Kidney (tissue), 13 donors: ENCODE measurements at regions not wholly inside any gene's neighbourhood (a gene's known extent, or its start where the extent isn't known, plus 50 kb on each side); places are given as distances from the start of the nearest gene placed in this dataset.

Experiments
- DNase-seq, 5 donors: peaks; one replicate each; pipeline ENCODE4 v3.0.0-alpha.2; 2013 to 2020
- FAIRE-seq: peaks from 2 replicates; lab custom pipeline; 2012; peaks lifted over from hg19 to GRCh38; lab: Jason Lieb, UNC
- H3K27ac ChIP-seq, 2 donors: one replicate each; pipeline ENCODE4 v1.7.0; 2013; ENCODE audit warnings: low read depth in 2 of 2, low read length in 2 of 2, inconsistent platforms in 1 of 2
- H3K27me3 ChIP-seq: one replicate; pipeline ENCODE4 v1.7.1; 2013; ENCODE audit warnings: low read length, inconsistent platforms; ENCODE audit not compliant: control insufficient read depth, insufficient read depth
- H3K36me3 ChIP-seq, 3 donors: one replicate each; pipeline versions ENCODE4 v1.7.0 to v1.7.1; 2013; ENCODE audit warnings: low read length in 3 of 3, control low read depth in 1 of 3, inconsistent platforms in 1 of 3; ENCODE audit not compliant: insufficient read depth in 3 of 3, control insufficient read depth in 2 of 3
- H3K4me1 ChIP-seq, 3 donors: one replicate each; pipeline versions ENCODE4 v1.7.0 to v1.7.1; 2013; ENCODE audit warnings: low read length in 3 of 3, inconsistent platforms in 1 of 3, low read depth in 1 of 3; ENCODE audit not compliant: control insufficient read depth in 2 of 3, insufficient read depth in 2 of 3
- H3K4me3 ChIP-seq, 3 donors: one replicate each; pipeline versions ENCODE4 v1.7.0 to v1.8.1; 2013; ENCODE audit warnings: low read length in 3 of 3, control low read depth in 1 of 3, inconsistent platforms in 1 of 3
- H3K9ac ChIP-seq, 3 donors: one replicate each; pipeline versions ENCODE4 v1.7.0 to v1.7.1; 2013; ENCODE audit warnings: low read length in 3 of 3, control low read depth in 1 of 3, inconsistent platforms in 1 of 3
- H3K9me3 ChIP-seq, 3 donors: one replicate each; pipeline versions ENCODE4 v1.7.0 to v1.7.1; 2013; ENCODE audit warnings: low read length in 3 of 3, control low read depth in 1 of 3, inconsistent platforms in 1 of 3; ENCODE audit not compliant: control insufficient read depth in 2 of 3, insufficient read depth in 1 of 3
- CTCF ChIP-seq: IDR thresholded peaks from 3 replicates; pipeline ENCODE4 v1.5.1; 2012; ENCODE audit warnings: mild to moderate bottlenecking, moderate library complexity, borderline replicate concordance; ENCODE audit not compliant: insufficient read depth; ENCODE audit errors: extremely low read depth
- intact Hi-C: fragments of 100-400 bp; cut with DNase I; formaldehyde crosslinking; loops from one replicate; pipeline ENCODE4 v1.11.1; 2022
- donor health status: control.
- donor health status: control.
- donor health status: control.
- donor health status: control.
- donor health status: control.
- donor health status: DM: yes; HTN: yes; CAD: no.
- donor health status: Normal renal cell carcinoma (clear cell type).

GRCh38 chr14:27938392-27938791 lies 828.2 kb upstream of the FOXG1 start:
- Histone ChIP-seq H3K36me3 (no peaks in the 10 kb centered on the region), H3K9me3 (no peaks in the 10 kb centered on the region), H3K4me1 (no peaks in the 10 kb centered on the region), H3K27me3 (no peaks in the 10 kb centered on the region), H3K9ac (no peak overlapping the region), H3K4me3 (no peak overlapping the region), H3K27ac (no peak overlapping the region)
- FAIRE-seq (no peak), DNase-seq (no peak)
- TF ChIP-seq CTCF: no peak
- intact Hi-C loops: no loop called here

DNA sequence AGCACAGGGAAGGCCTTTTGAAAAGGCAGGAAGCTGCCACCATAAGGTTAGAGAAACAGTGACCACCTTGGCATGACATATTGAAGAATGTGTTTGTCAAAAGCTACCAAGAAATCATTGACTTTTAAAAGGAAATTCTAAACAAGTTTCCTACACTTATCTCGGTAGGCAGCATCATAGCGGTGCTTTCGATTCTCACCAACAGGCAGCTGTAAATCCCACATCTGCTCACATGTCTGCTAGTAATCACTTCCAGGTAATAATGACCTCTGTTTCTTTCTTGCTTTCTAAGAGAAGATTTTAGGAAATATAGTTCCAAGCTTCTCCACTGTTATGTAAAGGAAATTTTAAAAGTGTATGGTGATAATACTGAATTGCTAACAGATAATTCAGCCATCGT lies 821.1 kb upstream of the FOXG1 start:
- H3K9me3 ChIP-seq: peaks cover 0 to 3% (median 0%) of the 10 kb centered on the region in 3 donors
- DNase-seq (no peak), FAIRE-seq (no peak)
- H3K9ac ChIP-seq: no peak overlapping the region
- intact Hi-C loops: no loop called here
- H3K27me3 ChIP-seq: no peaks in the 10 kb centered on the region
- no peaks in the 10 kb centered on the region for H3K36me3 ChIP-seq
- no peak for TF ChIP-seq CTCF
- H3K4me3 ChIP-seq: no peak overlapping the region
- H3K4me1 ChIP-seq: no peaks in the 10 kb centered on the region
- no peak overlapping the region for H3K27ac ChIP-seq

DNA sequence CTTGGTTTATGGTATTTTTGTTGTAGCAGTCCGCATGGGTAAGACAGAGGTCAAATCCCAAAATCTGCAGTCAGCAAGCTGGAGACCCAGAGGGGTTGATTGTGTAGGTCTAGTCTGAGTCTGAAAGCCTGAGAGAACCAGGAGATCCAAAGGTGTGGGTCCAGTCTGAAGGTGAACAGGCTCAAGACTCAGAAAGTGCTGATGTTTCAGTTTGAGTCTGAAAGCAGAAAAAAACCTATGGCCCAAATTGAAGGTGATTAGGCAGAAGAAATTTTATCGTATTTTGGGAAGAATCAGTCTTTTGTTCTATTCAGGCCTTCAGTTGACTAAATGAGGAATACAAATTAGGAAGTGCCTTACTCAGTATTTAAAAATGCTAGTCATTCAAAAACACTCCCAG lies 807.8 kb upstream of the FOXG1 start:
- Histone ChIP-seq H3K36me3 (no peaks in the 10 kb centered on the region), H3K4me3 (no peak overlapping the region), H3K4me1 (no peaks in the 10 kb centered on the region), H3K27me3 (no peaks in the 10 kb centered on the region), H3K9me3 (peaks cover 0 to 6% (median 0%) of the 10 kb centered on the region in 3 donors), H3K9ac (no peak overlapping the region), H3K27ac (no peak overlapping the region)
- DNase-seq (no peak), FAIRE-seq (no peak)
- no peak for TF ChIP-seq CTCF
- intact Hi-C loops: no loop called here

- H3K4me1 ChIP-seq: no peaks in the 10 kb centered on the region
- no peaks in the 10 kb centered on the region for H3K27me3 ChIP-seq
- no peak overlapping the region for H3K27ac ChIP-seq
- TF ChIP-seq CTCF: no peak
- DNase-seq (no peak), FAIRE-seq (no peak)
- H3K4me3 ChIP-seq: no peak overlapping the region
- H3K9ac ChIP-seq: no peak overlapping the region
- no peaks in the 10 kb centered on the region for H3K36me3 ChIP-seq
- H3K9me3 ChIP-seq: no peaks in the 10 kb centered on the region
- intact Hi-C loops: no loop called here
Measured at GRCh38 chr14:27995691-27996090, 770.9 kb upstream of the FOXG1 start.
